Activated naive CD4-positive, alpha-beta T cell treated with anti-CD3 and anti-CD28 coated beads, Interleukin-2, amount 10 ng/mL, durations not matched to agents 7 days and 5 days (primary cell): ENCODE measurements at regions not wholly inside any gene's neighbourhood (a gene's known extent, or its start where the extent isn't known, plus 50 kb on each side); places are given as distances from the start of the nearest gene placed in this dataset.

Source experiments
- CTCF ChIA-PET: fragments of 350-600 bp; sonication (Branson Sonifier 250); formaldehyde crosslinking; loops from one replicate; lab custom pipeline; 2021; ENCODE audit warnings: antibody characterized with exemption; lab: Charles Lee
- DNase-seq: peaks from one replicate; pipeline ENCODE4 v3.0.0-alpha.2; 2020
- H3K27ac Mint-ChIP-seq: one replicate; pipeline ENCODE4 v1.8.0; 2021; ENCODE audit warnings: mild to moderate bottlenecking, moderate library complexity, mixed read lengths
- H3K27me3 Mint-ChIP-seq: one replicate; pipeline ENCODE4 v1.8.0; 2021; ENCODE audit warnings: mild to moderate bottlenecking, mixed read lengths
- H3K36me3 Mint-ChIP-seq: one replicate; pipeline ENCODE4 v1.8.0; 2021; ENCODE audit warnings: mixed read lengths
- H3K4me1 Mint-ChIP-seq: one replicate; pipeline ENCODE4 v1.8.0; 2021; ENCODE audit warnings: mixed read lengths
- H3K4me3 Mint-ChIP-seq: one replicate; pipeline ENCODE4 v1.8.0; 2021; ENCODE audit warnings: mild to moderate bottlenecking, moderate library complexity, mixed read lengths
- H3K9me3 Mint-ChIP-seq: one replicate; pipeline ENCODE4 v1.8.0; 2021; ENCODE audit warnings: mixed read lengths

- H3K27me3 Mint-ChIP-seq, result no peaks in the 10 kb centered on the region
- CTCF ChIA-PET, result interaction anchor here (2.2 kb wide), 1 partner anchor 540 kb away, joined by 5 read pairs; no protein-coding TSS in a partner anchor
These were observed 186.0 kb downstream of the DUSP10 start for GRCh38 chr1:221555689-221556433.

GRCh38 chr1:221556435-221556834 lies 185.5 kb downstream of the DUSP10 start:
- Mint-ChIP-seq H3K9me3 (no peaks in the 10 kb centered on the region), H3K4me1 (no peaks in the 10 kb centered on the region), H3K36me3 (no peaks in the 10 kb centered on the region), H3K4me3 (no peak overlapping the region), H3K27ac (no peak overlapping the region), H3K27me3 (no peaks in the 10 kb centered on the region)
- CTCF ChIA-PET, result interaction anchor here (1.6 to 2.2 kb wide), 2 partner anchors 15 to 539 kb away, joined by 4 to 5 read pairs; no protein-coding TSS in a partner anchor
- DNase-seq, result no peak

More at GRCh38 chr1:221555689-221556433, 186.0 kb downstream of the DUSP10 start:
- no peak for DNase-seq
- Mint-ChIP-seq H3K27ac (no peak overlapping the region), H3K9me3 (no peaks in the 10 kb centered on the region), H3K4me1 (no peaks in the 10 kb centered on the region), H3K4me3 (no peak overlapping the region), H3K36me3 (no peaks in the 10 kb centered on the region)

GRCh38 chr1:221557013-221557412 lies 184.9 kb downstream of the DUSP10 start:
- no peak overlapping the region for H3K4me3 Mint-ChIP-seq

GRCh38 chr1:221558396-221558795 lies 183.5 kb downstream of the DUSP10 start:
- CTCF ChIA-PET, result interaction anchor here (1.6 kb wide), 1 partner anchor 13 kb away, joined by 4 read pairs; no protein-coding TSS in a partner anchor
- no peaks in the 10 kb centered on the region for H3K4me1 Mint-ChIP-seq
- no peak for DNase-seq
- no peaks in the 10 kb centered on the region for H3K36me3 Mint-ChIP-seq
- H3K9me3 Mint-ChIP-seq, result no peaks in the 10 kb centered on the region
- no peaks in the 10 kb centered on the region for H3K27me3 Mint-ChIP-seq
- no peak overlapping the region for H3K4me3 Mint-ChIP-seq
- H3K27ac Mint-ChIP-seq, result no peak overlapping the region

More at GRCh38 chr1:221557013-221557412, 184.9 kb downstream of the DUSP10 start:
- H3K4me1 Mint-ChIP-seq, result no peaks in the 10 kb centered on the region
- CTCF ChIA-PET, result interaction anchor here (1.6 to 2.2 kb wide), 2 partner anchors 14 to 539 kb away, joined by 4 to 5 read pairs; no protein-coding TSS in a partner anchor
- no peaks in the 10 kb centered on the region for H3K36me3 Mint-ChIP-seq
- no peak for DNase-seq
- H3K27ac Mint-ChIP-seq, result no peak overlapping the region
- H3K9me3 Mint-ChIP-seq, result no peaks in the 10 kb centered on the region
- no peaks in the 10 kb centered on the region for H3K27me3 Mint-ChIP-seq

GRCh38 chr1:221559911-221560310 lies 182.0 kb downstream of the DUSP10 start:
- CTCF ChIA-PET, result interaction anchor here (1.4 kb wide), 1 partner anchor 9 kb away, joined by 3 read pairs; no protein-coding TSS in a partner anchor
- DNase-seq, result no peak
- Mint-ChIP-seq H3K4me1 (no peaks in the 10 kb centered on the region), H3K4me3 (no peak overlapping the region), H3K9me3 (no peaks in the 10 kb centered on the region), H3K27me3 (no peaks in the 10 kb centered on the region), H3K27ac (no peak overlapping the region), H3K36me3 (no peaks in the 10 kb centered on the region)

- Mint-ChIP-seq H3K27ac (no peak overlapping the region), H3K9me3 (no peaks in the 10 kb centered on the region), H3K4me1 (no peaks in the 10 kb centered on the region), H3K4me3 (no peak overlapping the region), H3K27me3 (no peaks in the 10 kb centered on the region), H3K36me3 (no peaks in the 10 kb centered on the region)
- DNase-seq, result no peak
- CTCF ChIA-PET, result no interaction called here
These were observed 179.1 kb downstream of the DUSP10 start for GRCh38 chr1:221562542-221563475.

GRCh38 chr1:221563476-221563921 lies 178.4 kb downstream of the DUSP10 start:
- CTCF ChIA-PET, result no interaction called here
- no peaks in the 10 kb centered on the region for H3K4me1 Mint-ChIP-seq
- H3K27me3 Mint-ChIP-seq, result no peaks in the 10 kb centered on the region
- no peak for DNase-seq
- no peak overlapping the region for H3K27ac Mint-ChIP-seq
- H3K9me3 Mint-ChIP-seq, result no peaks in the 10 kb centered on the region
- no peaks in the 10 kb centered on the region for H3K36me3 Mint-ChIP-seq
- no peak overlapping the region for H3K4me3 Mint-ChIP-seq

GRCh38 chr1:221564891-221565290 lies 177.0 kb downstream of the DUSP10 start:
- no peaks in the 10 kb centered on the region for H3K36me3 Mint-ChIP-seq
- no peaks in the 10 kb centered on the region for H3K27me3 Mint-ChIP-seq
- no peak for DNase-seq
- H3K27ac Mint-ChIP-seq, result no peak overlapping the region
- H3K9me3 Mint-ChIP-seq, result no peaks in the 10 kb centered on the region
- CTCF ChIA-PET, result no interaction called here
- no peak overlapping the region for H3K4me3 Mint-ChIP-seq
- H3K4me1 Mint-ChIP-seq, result no peaks in the 10 kb centered on the region

- Mint-ChIP-seq H3K4me3 (no peak overlapping the region), H3K27me3 (no peaks in the 10 kb centered on the region), H3K27ac (no peak overlapping the region), H3K9me3 (no peaks in the 10 kb centered on the region), H3K4me1 (no peaks in the 10 kb centered on the region), H3K36me3 (no peaks in the 10 kb centered on the region)
- CTCF ChIA-PET, result no interaction called here
- no peak for DNase-seq
These were observed 176.2 kb downstream of the DUSP10 start for GRCh38 chr1:221565711-221566110.

GRCh38 chr1:221567859-221568507 lies 173.9 kb downstream of the DUSP10 start:
- Mint-ChIP-seq H3K36me3 (no peaks in the 10 kb centered on the region), H3K4me3 (no peak overlapping the region), H3K9me3 (no peaks in the 10 kb centered on the region), H3K27me3 (no peaks in the 10 kb centered on the region), H3K27ac (no peak overlapping the region), H3K4me1 (no peaks in the 10 kb centered on the region)
- DNase-seq, result no peak
- CTCF ChIA-PET, result no interaction called here

- H3K9me3 Mint-ChIP-seq, result no peaks in the 10 kb centered on the region
These were observed 168.1 kb downstream of the DUSP10 start for GRCh38 chr1:221573756-221574155.

GRCh38 chr1:221574529-221574928 lies 167.4 kb downstream of the DUSP10 start:
- no peaks in the 10 kb centered on the region for H3K9me3 Mint-ChIP-seq
- no peak overlapping the region for H3K4me3 Mint-ChIP-seq
- no peaks in the 10 kb centered on the region for H3K4me1 Mint-ChIP-seq
- DNase-seq, result no peak
- CTCF ChIA-PET, result interaction anchor here (0.6 kb wide), 1 partner anchor 97 kb away, joined by 3 read pairs; no protein-coding TSS in a partner anchor
- no peak overlapping the region for H3K27ac Mint-ChIP-seq
- H3K27me3 Mint-ChIP-seq, result no peaks in the 10 kb centered on the region
- H3K36me3 Mint-ChIP-seq, result no peaks in the 10 kb centered on the region

More at GRCh38 chr1:221573756-221574155, 168.1 kb downstream of the DUSP10 start:
- no peak overlapping the region for H3K4me3 Mint-ChIP-seq
- DNase-seq, result no peak
- CTCF ChIA-PET, result interaction anchor here (0.6 kb wide), 1 partner anchor 96 kb away, joined by 3 read pairs; no protein-coding TSS in a partner anchor
- H3K4me1 Mint-ChIP-seq, result no peaks in the 10 kb centered on the region
- no peak overlapping the region for H3K27ac Mint-ChIP-seq
- H3K36me3 Mint-ChIP-seq, result no peaks in the 10 kb centered on the region
- no peaks in the 10 kb centered on the region for H3K27me3 Mint-ChIP-seq

- Mint-ChIP-seq H3K4me1 (no peaks in the 10 kb centered on the region), H3K36me3 (no peaks in the 10 kb centered on the region), H3K9me3 (no peaks in the 10 kb centered on the region), H3K27ac (no peak overlapping the region), H3K4me3 (no peak overlapping the region), H3K27me3 (no peaks in the 10 kb centered on the region)
- CTCF ChIA-PET, result interaction anchor here (0.6 kb wide), 1 partner anchor 557 kb away, joined by 3 read pairs; no protein-coding TSS in a partner anchor
- DNase-seq, result no peak
These were observed 166.3 kb downstream of the DUSP10 start for GRCh38 chr1:221575605-221576004.
